K562 (cell line): ENCODE measurements at regions not wholly inside any gene's neighbourhood (a gene's known extent, or its start where the extent isn't known, plus 50 kb on each side); places are given as distances from the start of the nearest gene placed in this dataset.

Experiments used
- ATAC-seq: fragments of 200-7000 bp; cut with Tn5 transposase; 3 replicates; pipeline ENCODE4 v1.9.1; 2020; ENCODE audit warnings: moderate library complexity
- BruUV-seq: library from RNA; stranded (reverse); fragments of 400-500 nt; replicated peaks from 2 replicates; lab custom pipeline; 2021; lab: Mats Ljungman, UMichigan
- CTCF ChIA-PET: fragments of 300-600 bp; formaldehyde crosslinking; extraction: SDS; loops from one replicate; lab custom pipeline; 2021; ENCODE audit warnings: low intra/inter-chr PET ratio; lab: Yijun Ruan, JAX
- POLR2A ChIA-PET: fragments of 300-600, 350-650 bp; sonication (Branson Sonifier 250); formaldehyde crosslinking; extraction: SDS; loops from one replicate; lab custom pipeline; 2021; ENCODE audit warnings: antibody characterized with exemption, inconsistent platforms; lab: Yijun Ruan, JAX
- DNase-seq, 4 experiments: peaks; one replicate each; pipeline versions ENCODE4 v3.0.0 to v3.0.0-alpha.2; 2011 to 2018; ENCODE audit warnings: low spot score in 3 of 4, mixed read lengths in 3 of 4; ENCODE audit errors: extremely low read depth in 1 of 4
- FAIRE-seq: peaks from 2 replicates; lab custom pipeline; 2011; peaks lifted over from hg19 to GRCh38; lab: Jason Lieb, UNC
- H2AFZ ChIP-seq: 2 replicates; pipeline ENCODE4 v1.6.0; 2011; ENCODE audit warnings: low read depth, low read length, control low read depth, inconsistent platforms
- H3K27ac ChIP-seq: fragments of 200-600 bp; 3 replicates; pipeline ENCODE4 v1.8.0; 2011; ENCODE audit warnings: low read depth, mild to moderate bottlenecking, control low read depth, inconsistent platforms, low read length, moderate library complexity, mixed read lengths; ENCODE audit errors: extremely low read depth
- H3K27me3 ChIP-seq, 2 experiments: fragments of 300-600 bp in 1 of 2; 2 replicates in 1 of 2; 3 replicates in 1 of 2; pipeline versions ENCODE4 v1.6.0 to v1.8.0; 2011; ENCODE audit warnings: inconsistent platforms in 2 of 2, low read length in 2 of 2, mild to moderate bottlenecking in 1 of 2, mixed read lengths in 1 of 2, moderate library complexity in 1 of 2; ENCODE audit not compliant: control insufficient read depth in 2 of 2, insufficient read depth in 2 of 2
- H3K36me3 ChIP-seq: fragments of 300-600 bp; 3 replicates; pipeline ENCODE4 v1.8.0; 2011; ENCODE audit warnings: mild to moderate bottlenecking, low read length, inconsistent platforms; ENCODE audit not compliant: control insufficient read depth, insufficient read depth
- H3K4me1 ChIP-seq, 2 experiments: fragments of 200-600 bp in 1 of 2; replicated peaks in 1 of 2; 2 replicates in 1 of 2; 3 replicates in 1 of 2; pipeline versions ENCODE4 v1.5.1 to v1.8.0; 2011; ENCODE audit warnings: inconsistent platforms in 2 of 2, low read length in 2 of 2, mild to moderate bottlenecking in 1 of 2, mixed read lengths in 1 of 2, moderate library complexity in 1 of 2; ENCODE audit not compliant: control insufficient read depth in 2 of 2, insufficient read depth in 2 of 2
- H3K4me2 ChIP-seq: 2 replicates; pipeline ENCODE4 v1.6.1; 2011; ENCODE audit warnings: low read length, control low read depth, inconsistent platforms, mixed read lengths; ENCODE audit not compliant: insufficient read depth
- H3K4me3 ChIP-seq: fragments of 200-600 bp; sonication (generic), shearing (Covaris generic); 2 replicates; pipeline ENCODE4 v1.5.1; 2016; ENCODE audit warnings: control low read depth, inconsistent platforms
- H3K79me2 ChIP-seq: fragments of 200-600 bp; 3 replicates; pipeline ENCODE4 v1.8.0; 2011; ENCODE audit warnings: low read length, inconsistent platforms; ENCODE audit not compliant: control insufficient read depth, insufficient read depth
- H3K9ac ChIP-seq, 2 experiments: 2 replicates each; pipeline versions ENCODE4 v1.6.0 to v1.6.1; 2011; ENCODE audit warnings: low read depth in 2 of 2, low read length in 2 of 2, control low read depth in 1 of 2, inconsistent platforms in 1 of 2, mild to moderate bottlenecking in 1 of 2, mixed read lengths in 1 of 2; ENCODE audit not compliant: insufficient read depth in 1 of 2
- H3K9me1 ChIP-seq: one replicate; pipeline ENCODE4 v1.6.0; 2011; ENCODE audit warnings: inconsistent platforms, mild to moderate bottlenecking, low read length, moderate library complexity; ENCODE audit not compliant: control insufficient read depth, insufficient read depth
- H3K9me3 ChIP-seq: replicated peaks from 2 replicates; pipeline ENCODE4 v1.5.1; 2011; ENCODE audit warnings: low read depth, low read length, inconsistent platforms; ENCODE audit not compliant: control insufficient read depth, insufficient read depth
- H4K20me1 ChIP-seq: replicated peaks from 2 replicates; pipeline ENCODE4 v1.6.1; 2011; ENCODE audit warnings: low read length, inconsistent platforms, mixed read lengths; ENCODE audit not compliant: control insufficient read depth, insufficient read depth
- ARNT ChIP-seq, 2 experiments: fragments of 450-650 bp; IDR thresholded peaks; 2 replicates each; pipeline ENCODE4 v1.6.1; 2016; ENCODE audit warnings: mild to moderate bottlenecking in 1 of 2
- ATF3 ChIP-seq, 2 experiments: fragments of 450-650 bp in 1 of 2; sonication (generic) in 1 of 2; formaldehyde crosslinking in 1 of 2; IDR thresholded peaks in 1 of 2; conservative IDR thresholded peaks in 1 of 2; 2 replicates each; pipeline versions ENCODE4 v1.6.1 to v1.8.1; 2016 to 2023; ENCODE audit warnings: mild to moderate bottlenecking in 2 of 2, moderate library complexity in 2 of 2, inconsistent platforms in 1 of 2, missing genetic modification reagents in 1 of 2
- CCNT2 ChIP-seq: IDR thresholded peaks from 2 replicates; pipeline ENCODE4 v1.6.1; 2011; ENCODE audit warnings: borderline replicate concordance, low read depth, mild to moderate bottlenecking, moderate library complexity, mixed read lengths, low read length; ENCODE audit not compliant: insufficient read length; ENCODE audit errors: extremely low read depth
- FOXP4 ChIP-seq: sonication (generic); formaldehyde crosslinking; IDR thresholded peaks from 2 replicates; pipeline ENCODE4 v1.8.0; 2022; ENCODE audit warnings: mild to moderate bottlenecking, missing genetic modification reagents, borderline replicate concordance
- GATAD2A ChIP-seq: fragments of 450-650 bp; IDR thresholded peaks from 2 replicates; pipeline ENCODE4 v1.6.1; 2017
- KAT8 ChIP-seq: fragments of 450-650 bp; IDR thresholded peaks from 2 replicates; pipeline ENCODE4 v1.6.1; 2016; ENCODE audit warnings: low read depth, mild to moderate bottlenecking
- NR2F6 ChIP-seq: fragments of 450-650 bp; formaldehyde crosslinking; IDR thresholded peaks from 2 replicates; pipeline ENCODE4 v1.4.0; 2020; ENCODE audit warnings: mild to moderate bottlenecking
- SLC30A9 ChIP-seq: fragments of 250-450 bp; sonication (Bioruptor Pico); IDR thresholded peaks from 2 replicates; pipeline ENCODE4 v1.8.0; 2022; ENCODE audit warnings: mild to moderate bottlenecking, moderate library complexity
- THRA ChIP-seq: fragments of 450-650 bp; IDR thresholded peaks from 2 replicates; pipeline ENCODE4 v1.6.1; 2017; ENCODE audit warnings: mild to moderate bottlenecking, moderate library complexity
- TRIM28 ChIP-seq: fragments of 450-650 bp; IDR thresholded peaks from 2 replicates; pipeline ENCODE4 v1.6.1; 2017
- XRCC5 ChIP-seq: fragments of 200-400 bp; formaldehyde crosslinking; IDR thresholded peaks from 2 replicates; pipeline ENCODE4 v1.6.1; 2017; ENCODE audit warnings: low read depth, mild to moderate bottlenecking, low read length
- ZNF146 ChIP-seq: IDR thresholded peaks from one replicate; pipeline ENCODE4 v1.6.1; 2018; ENCODE audit warnings: missing compliant biosample characterization; ENCODE audit not compliant: unreplicated experiment
- ZNF280A ChIP-seq: fragments of 450-650 bp; IDR thresholded peaks from 2 replicates; pipeline ENCODE4 v1.6.1; 2018; ENCODE audit warnings: mild to moderate bottlenecking, low read depth; ENCODE audit not compliant: partially characterized antibody
- ZNF518B ChIP-seq: fragments of 250-450 bp; sonication (Bioruptor Pico); IDR thresholded peaks from 2 replicates; pipeline ENCODE4 v1.5.0; 2021; ENCODE audit warnings: mild to moderate bottlenecking, moderate library complexity
- ZNF77 ChIP-seq: fragments of 250-450 bp; sonication (Bioruptor Pico); IDR thresholded peaks from 2 replicates; pipeline ENCODE4 v1.5.0; 2020
- in situ Hi-C: fragments of 300-500 bp; cut with MboI; formaldehyde crosslinking; loops from 4 replicates; pipeline ENCODE4 v1.15.0; 2018; ENCODE audit warnings: inconsistent platforms, mixed read lengths
- intact Hi-C: fragments of 100-400 bp; cut with micrococcal nuclease; formaldehyde crosslinking; loops from 2 replicates; pipeline ENCODE4 v1.14.2; 2022

GRCh38 chrX:43423876-43424275 lies 232.2 kb upstream of the MAOA start:
- intact Hi-C loops (no loop called here), in situ Hi-C loops (no loop called here)
- H3K27ac ChIP-seq, result no peak overlapping the region
- H3K9me1 ChIP-seq, result no peaks in the 10 kb centered on the region
- ChIA-PET POLR2A (no interaction called here), CTCF (no interaction called here)
- H3K79me2 ChIP-seq, result no peaks in the 10 kb centered on the region
- H3K27me3 ChIP-seq, result no peaks in the 10 kb centered on the region
- DNase-seq (no peak), FAIRE-seq (no peak), ATAC-seq (no peak)
- H2AFZ ChIP-seq, result no peak overlapping the region
- H3K36me3 ChIP-seq, result no peaks in the 10 kb centered on the region
- H3K9ac ChIP-seq, result no peak overlapping the region
- no peaks in the 10 kb centered on the region for H4K20me1 ChIP-seq
- no peaks in the 10 kb centered on the region for H3K4me1 ChIP-seq
- no TSS peak for BruUV-seq
- no peaks in the 10 kb centered on the region for H3K9me3 ChIP-seq
- H3K4me3 ChIP-seq, result no peak overlapping the region
- H3K4me2 ChIP-seq, result no peak overlapping the region
- no peak for TF ChIP-seq CCNT2
- TF ChIP-seq ZNF518B (CRISPR knock-in tag), result no peak
- no peak for TF ChIP-seq NR2F6 (CRISPR knock-in tag)
- no peak for TF ChIP-seq TRIM28
- no peak for TF ChIP-seq ZNF280A
- TF ChIP-seq XRCC5, result no peak
- TF ChIP-seq ZNF146, result no peak
- no peak for TF ChIP-seq SLC30A9
- TF ChIP-seq ARNT (IDR thresholded peaks at IDR 0.05), result no peak
- peak; percentile 37; the same call in 1 of the 2 replicates for TF ChIP-seq ATF3 (IDR thresholded peaks at IDR 0.05)
- TF ChIP-seq ATF3 (CRISPR knock-in tag; conservative IDR thresholded peaks at IDR 0.05), result no peak
- no peak for TF ChIP-seq THRA
- no peak for TF ChIP-seq KAT8
- no peak for TF ChIP-seq GATAD2A
- TF ChIP-seq ZNF77 (CRISPR knock-in tag), result no peak
- no peak for TF ChIP-seq FOXP4
